ENCODE measurements at regions not wholly inside any gene's neighbourhood (a gene's known extent, or its start where the extent isn't known, plus 50 kb on each side); places are given as distances from the start of the nearest gene placed in this dataset.

- TF ChIP-seq CTCF (IDR thresholded peaks at IDR 0.05) (no peak), ARID4B (CRISPR knock-in tag; IDR thresholded peaks at IDR 0.05; ENCODE audit: borderline replicate concordance) (no peak), ZMAT4 (CRISPR knock-in tag; IDR thresholded peaks at IDR 0.05) (no peak)
Measured at GRCh38 chr3:137264071-137264820, 306.5 kb downstream of the IL20RB start.

Measured in WTC11 (cell line).